Naive thymus-derived CD4-positive, alpha-beta T cell (primary cell): ENCODE measurements at regions not wholly inside any gene's neighbourhood (a gene's known extent, or its start where the extent isn't known, plus 50 kb on each side); places are given as distances from the start of the nearest gene placed in this dataset.

Experiments
- ATAC-seq: fragments of 150-1000 bp; cut with Tn5 transposase; 2 replicates; pipeline ENCODE4 v1.10.0; 2021; ENCODE audit warnings: mild to moderate bottlenecking, moderate library complexity
- CTCF ChIA-PET: fragments of 350-600 bp; sonication (Branson Sonifier 250); formaldehyde crosslinking; loops from one replicate; lab custom pipeline; 2021; ENCODE audit warnings: antibody characterized with exemption; lab: Charles Lee
- POLR2A ChIA-PET: fragments of 350-600 bp; sonication (Branson Sonifier 250); formaldehyde crosslinking; loops from one replicate; lab custom pipeline; 2021; ENCODE audit warnings: antibody characterized with exemption, inconsistent platforms; lab: Charles Lee
- DNase-seq, 9 donors: peaks; one replicate each; pipeline versions ENCODE4 v3.0.0 to v3.0.0-alpha.2; 2020 to 2022; ENCODE audit warnings: mixed read lengths in 1 of 9
- H3K27ac ChIP-seq: one replicate; pipeline ENCODE4 v1.7.0; 2013; ENCODE audit warnings: mild to moderate bottlenecking, low read depth, low read length, moderate library complexity
- H3K27me3 ChIP-seq, 2 donors: one replicate each; pipeline ENCODE4 v1.7.0; 2013; ENCODE audit warnings: low read length in 2 of 2, mild to moderate bottlenecking in 2 of 2, moderate library complexity in 2 of 2; ENCODE audit not compliant: control insufficient read depth in 2 of 2, insufficient read depth in 2 of 2
- H3K36me3 ChIP-seq, 3 experiments: 1 replicate in 2 of 3; 2 replicates in 1 of 3; pipeline ENCODE4 v1.7.0; 2013; ENCODE audit warnings: low read length in 3 of 3, mild to moderate bottlenecking in 3 of 3, moderate library complexity in 1 of 3; ENCODE audit not compliant: insufficient read depth in 3 of 3, control insufficient read depth in 2 of 3
- H3K4me1 ChIP-seq, 2 donors: one replicate each; pipeline ENCODE4 v1.7.0; 2013; ENCODE audit warnings: low read length in 2 of 2, mild to moderate bottlenecking in 2 of 2, moderate library complexity in 1 of 2; ENCODE audit not compliant: control insufficient read depth in 2 of 2, insufficient read depth in 2 of 2
- H3K4me3 ChIP-seq: 2 replicates; pipeline ENCODE4 v1.7.0; 2013; ENCODE audit warnings: mild to moderate bottlenecking, low read length
- H3K9me3 ChIP-seq, 3 experiments: 1 replicate in 2 of 3; 2 replicates in 1 of 3; pipeline ENCODE4 v1.7.0; 2013; ENCODE audit warnings: low read length in 3 of 3; ENCODE audit not compliant: control insufficient read depth in 2 of 3
- H3K27ac Mint-ChIP-seq, 9 donors: one replicate each; pipeline ENCODE4 v1.8.0; 2020 to 2022; ENCODE audit warnings: mixed read lengths in 9 of 9, mild to moderate bottlenecking in 8 of 9, moderate library complexity in 5 of 9, inconsistent platforms in 2 of 9
- H3K27me3 Mint-ChIP-seq, 5 donors: one replicate each; pipeline ENCODE4 v1.8.0; 2021 to 2022; ENCODE audit warnings: mixed read lengths in 5 of 5, mild to moderate bottlenecking in 1 of 5
- H3K36me3 Mint-ChIP-seq, 5 donors: one replicate each; pipeline ENCODE4 v1.8.0; 2020 to 2022; ENCODE audit warnings: mixed read lengths in 5 of 5, mild to moderate bottlenecking in 3 of 5, inconsistent platforms in 1 of 5
- H3K4me1 Mint-ChIP-seq, 7 donors: one replicate each; pipeline ENCODE4 v1.8.0; 2020 to 2022; ENCODE audit warnings: mixed read lengths in 7 of 7, mild to moderate bottlenecking in 3 of 7, inconsistent platforms in 1 of 7
- H3K4me3 Mint-ChIP-seq, 10 donors: one replicate each; pipeline ENCODE4 v1.8.0; 2020 to 2022; ENCODE audit warnings: mild to moderate bottlenecking in 10 of 10, mixed read lengths in 10 of 10, moderate library complexity in 6 of 10, inconsistent platforms in 2 of 10
- H3K9me3 Mint-ChIP-seq, 11 donors: one replicate each; pipeline ENCODE4 v1.8.0; 2020 to 2022; ENCODE audit warnings: mixed read lengths in 11 of 11, mild to moderate bottlenecking in 4 of 11, inconsistent platforms in 1 of 11, moderate library complexity in 1 of 11
- intact Hi-C, 2 donors: fragments of 100-400 bp; cut with micrococcal nuclease; formaldehyde crosslinking; loops; one replicate each; pipeline ENCODE4 v1.15.1; 2023

- Histone ChIP-seq H3K36me3 (no peaks in the 10 kb centered on the region), H3K4me3 (peak overlapping the region; percentile 3), H3K4me1 (peaks cover 17 to 23% of the 10 kb centered on the region in 2 donors), H3K27ac (peak overlapping the region; percentile 26), H3K9me3 (no peaks in the 10 kb centered on the region), H3K27me3 (no peaks in the 10 kb centered on the region)
- Mint-ChIP-seq H3K4me3 (peak overlapping the region; percentile 30 to 76 (median 68)), H3K4me1 (peaks cover 20 to 53% (median 36%) of the 10 kb centered on the region in 7 donors), H3K27ac (peak overlapping the region; percentile 48 to 93 (median 84)), H3K9me3 (peaks cover 0 to 12% (median 0%) of the 10 kb centered on the region in 11 donors), H3K27me3 (peaks cover 0 to 22% (median 0%) of the 10 kb centered on the region in 5 donors), H3K36me3 (peaks cover 0 to 7% (median 3%) of the 10 kb centered on the region in 5 donors)
- CTCF ChIA-PET, result interaction anchor here (0.6 kb wide), 1 partner anchor 8 kb away, joined by 3 read pairs; no protein-coding TSS in a partner anchor
- intact Hi-C loops, result loop anchor here (1.0 kb wide), 2 partner anchors 17 to 18 kb away; no protein-coding TSS in a partner anchor
- ATAC-seq, result peak; percentile 80
- peak in 7 of 9 donors; percentile 29 to 67 (median 55) for DNase-seq
- POLR2A ChIA-PET, result interaction anchor here (1.0 to 1.9 kb wide), 2 partner anchors 16 to 18 kb away, joined by 3 to 13 read pairs; no protein-coding TSS in a partner anchor
Observed at GRCh38 chr3:16824081-16824696, 60.6 kb upstream of the PLCL2 start.

GRCh38 chr3:16825617-16826204 lies 59.0 kb upstream of the PLCL2 start:
- Histone ChIP-seq H3K27ac (no peak overlapping the region), H3K4me1 (peaks cover 17 to 23% of the 10 kb centered on the region in 2 donors), H3K36me3 (no peaks in the 10 kb centered on the region), H3K4me3 (no peak overlapping the region), H3K27me3 (no peaks in the 10 kb centered on the region), H3K9me3 (no peaks in the 10 kb centered on the region)
- ChIA-PET POLR2A (interaction anchor here (1.9 kb wide), 1 partner anchor 16 kb away, joined by 13 read pairs; no protein-coding TSS in a partner anchor), CTCF (no interaction called here)
- H3K9me3 Mint-ChIP-seq, result peaks cover 0 to 2% (median 0%) of the 10 kb centered on the region in 11 donors
- H3K36me3 Mint-ChIP-seq, result peaks cover 0 to 7% (median 0%) of the 10 kb centered on the region in 5 donors
- no peak overlapping the region for H3K4me3 Mint-ChIP-seq
- H3K4me1 Mint-ChIP-seq, result peaks cover 20 to 53% (median 36%) of the 10 kb centered on the region in 7 donors
- peaks cover 0 to 21% (median 0%) of the 10 kb centered on the region in 5 donors for H3K27me3 Mint-ChIP-seq
- H3K27ac Mint-ChIP-seq, result peak overlapping the region in 1 of 9 donors; percentile 17
- intact Hi-C loops, result loop anchor here (5.0 kb wide), 5 partner anchors 102 to 342 kb away; no protein-coding TSS in a partner anchor
- no peak for ATAC-seq
- no peak for DNase-seq

- H3K9me3 ChIP-seq, result no peaks in the 10 kb centered on the region
- CTCF ChIA-PET, result interaction anchor here (0.6 to 2.3 kb wide), 12 partner anchors 9 to 403 kb away, joined by 3 to 11 read pairs (median 3); no protein-coding TSS in a partner anchor
- peak overlapping the region in 3 of 9 donors; percentile 23 to 53 (median 42) for H3K27ac Mint-ChIP-seq
Observed at GRCh38 chr3:16828815-16829214, 55.9 kb upstream of the PLCL2 start.

GRCh38 chr3:16831846-16832245 lies 52.9 kb upstream of the PLCL2 start:
- H3K9me3 Mint-ChIP-seq, result no peaks in the 10 kb centered on the region
- no peak overlapping the region for H3K27ac ChIP-seq
- intact Hi-C loops, result loop anchor here in 1 of 2 donors (1.0 kb wide), 1 partner anchor 10 kb away; no protein-coding TSS in a partner anchor

More at GRCh38 chr3:16828815-16829214, 55.9 kb upstream of the PLCL2 start:
- peak in 6 of 9 donors; percentile 29 to 59 (median 42) for DNase-seq
- intact Hi-C loops, result loop anchor here (1.0 to 5.0 kb wide), 9 partner anchors 55 to 404 kb away; partner anchors contain the start of gene PLCL2 (in 1 of the 2)
- peak; percentile 80 for ATAC-seq
- H3K27me3 Mint-ChIP-seq, result peaks cover 0 to 20% (median 0%) of the 10 kb centered on the region in 5 donors
- no peaks in the 10 kb centered on the region for H3K9me3 Mint-ChIP-seq
- H3K27me3 ChIP-seq, result no peaks in the 10 kb centered on the region
- POLR2A ChIA-PET, result interaction anchor here (0.6 to 1.2 kb wide), 7 partner anchors 9 to 404 kb away, joined by 3 to 9 read pairs (median 3); no protein-coding TSS in a partner anchor
- H3K36me3 Mint-ChIP-seq, result no peaks in the 10 kb centered on the region
- peaks cover 11 to 15% of the 10 kb centered on the region in 2 donors for H3K4me1 ChIP-seq
- peaks cover 16 to 37% (median 19%) of the 10 kb centered on the region in 7 donors for H3K4me1 Mint-ChIP-seq
- H3K4me3 ChIP-seq, result no peak overlapping the region
- H3K4me3 Mint-ChIP-seq, result no peak overlapping the region
- H3K27ac ChIP-seq, result no peak overlapping the region
- no peaks in the 10 kb centered on the region for H3K36me3 ChIP-seq

GRCh38 chr3:16834214-16834613 lies 50.5 kb upstream of the PLCL2 start:
- ChIA-PET CTCF (no interaction called here), POLR2A (interaction anchor here (0.9 to 3.4 kb wide), 5 partner anchors 8 to 14 kb away, joined by 3 to 16 read pairs (median 3); no protein-coding TSS in a partner anchor)
- H3K27ac ChIP-seq, result no peak overlapping the region
- H3K4me1 ChIP-seq, result peaks cover 0 to 12% of the 10 kb centered on the region in 2 donors
- ATAC-seq, result no peak
- H3K4me1 Mint-ChIP-seq, result peaks cover 10 to 37% (median 29%) of the 10 kb centered on the region in 7 donors
- no peaks in the 10 kb centered on the region for H3K9me3 Mint-ChIP-seq
- no peaks in the 10 kb centered on the region for H3K27me3 ChIP-seq
- intact Hi-C loops, result no loop called here
- H3K9me3 ChIP-seq, result no peaks in the 10 kb centered on the region
- no peak overlapping the region for H3K4me3 ChIP-seq
- H3K36me3 Mint-ChIP-seq, result no peaks in the 10 kb centered on the region
- no peaks in the 10 kb centered on the region for H3K36me3 ChIP-seq
- DNase-seq, result no peak
- H3K4me3 Mint-ChIP-seq, result no peak overlapping the region
- H3K27ac Mint-ChIP-seq, result no peak overlapping the region
- H3K27me3 Mint-ChIP-seq, result peaks cover 0 to 2% (median 0%) of the 10 kb centered on the region in 5 donors

More at GRCh38 chr3:16831846-16832245, 52.9 kb upstream of the PLCL2 start:
- H3K36me3 ChIP-seq, result no peaks in the 10 kb centered on the region
- Mint-ChIP-seq H3K4me3 (peak overlapping the region in 1 of 10 donors; percentile 48), H3K4me1 (peaks cover 7 to 19% (median 10%) of the 10 kb centered on the region in 7 donors), H3K36me3 (no peaks in the 10 kb centered on the region), H3K27ac (peak overlapping the region in 2 of 9 donors; percentile 19 to 63), H3K27me3 (peaks cover 0 to 4% (median 0%) of the 10 kb centered on the region in 5 donors)
- ChIA-PET CTCF (interaction anchor here (0.6 kb wide), 1 partner anchor 494 kb away, joined by 3 read pairs; no protein-coding TSS in a partner anchor), POLR2A (interaction anchor here (3.4 kb wide), 1 partner anchor 10 kb away, joined by 16 read pairs; no protein-coding TSS in a partner anchor)
- ATAC-seq (no peak), DNase-seq (no peak)
- no peaks in the 10 kb centered on the region for H3K4me1 ChIP-seq
- H3K9me3 ChIP-seq, result no peaks in the 10 kb centered on the region
- no peaks in the 10 kb centered on the region for H3K27me3 ChIP-seq
- H3K4me3 ChIP-seq, result no peak overlapping the region

GRCh38 chr3:16834753-16835152 lies 50.0 kb upstream of the PLCL2 start:
- peak overlapping the region in 2 of 9 donors; percentile 2 to 12 for H3K27ac Mint-ChIP-seq
- no peak overlapping the region for H3K4me3 Mint-ChIP-seq
- DNase-seq (no peak), ATAC-seq (no peak)
- ChIA-PET CTCF (no interaction called here), POLR2A (interaction anchor here (1.1 to 1.6 kb wide), 3 partner anchors 11 to 14 kb away, joined by 3 read pairs; no protein-coding TSS in a partner anchor)
- Histone ChIP-seq H3K27ac (no peak overlapping the region), H3K36me3 (no peaks in the 10 kb centered on the region), H3K9me3 (no peaks in the 10 kb centered on the region), H3K27me3 (no peaks in the 10 kb centered on the region), H3K4me3 (no peak overlapping the region), H3K4me1 (peaks cover 0 to 12% of the 10 kb centered on the region in 2 donors)
- H3K36me3 Mint-ChIP-seq, result no peaks in the 10 kb centered on the region
- peaks cover 0 to 2% (median 0%) of the 10 kb centered on the region in 5 donors for H3K27me3 Mint-ChIP-seq
- H3K9me3 Mint-ChIP-seq, result no peaks in the 10 kb centered on the region
- peaks cover 10 to 41% (median 33%) of the 10 kb centered on the region in 7 donors for H3K4me1 Mint-ChIP-seq
- intact Hi-C loops, result no loop called here
